Ascending aorta (tissue), 2 donors: ENCODE measurements at regions not wholly inside any gene's neighbourhood (a gene's known extent, or its start where the extent isn't known, plus 50 kb on each side); places are given as distances from the start of the nearest gene placed in this dataset.

Experiments used
- DNase-seq, 2 donors: peaks; one replicate each; pipeline ENCODE4 v3.0.0-alpha.2; 2019; ENCODE audit warnings: low spot score in 2 of 2
- H3K27ac ChIP-seq, 2 donors: fragments of 200-600 bp; sonication (generic); one replicate each; pipeline ENCODE4 v1.5.1; 2016 to 2017; ENCODE audit warnings: mild to moderate bottlenecking in 1 of 2
- H3K27me3 ChIP-seq: fragments of 200-600 bp; sonication (generic); one replicate; pipeline ENCODE4 v1.5.1; 2017
- H3K36me3 ChIP-seq, 2 donors: fragments of 200-600 bp; sonication (generic); one replicate each; pipeline ENCODE4 v1.5.1; 2016
- H3K4me1 ChIP-seq, 2 donors: fragments of 200-600 bp; sonication (generic); one replicate each; pipeline ENCODE4 v1.5.1; 2016 to 2017; ENCODE audit warnings: mild to moderate bottlenecking in 1 of 2
- H3K4me3 ChIP-seq, 2 donors: fragments of 200-600 bp; sonication (generic); one replicate each; pipeline ENCODE4 v1.5.1; 2016 to 2017; ENCODE audit warnings: mild to moderate bottlenecking in 1 of 2
- H3K9me3 ChIP-seq, 2 donors: fragments of 200-600 bp; sonication (generic); one replicate each; pipeline ENCODE4 v1.5.1; 2016
- CTCF ChIP-seq, 3 experiments: fragments of 200-600 bp in 2 of 3; fragments of 450-650 bp in 1 of 3; sonication (generic) in 2 of 3; IDR thresholded peaks; one replicate each; pipeline ENCODE4 v1.5.1; 2016 to 2019; ENCODE audit warnings: antibody characterized with exemption in 3 of 3, mild to moderate bottlenecking in 1 of 3, moderate library complexity in 1 of 3
- intact Hi-C: fragments of 100-400 bp; cut with DNase I; formaldehyde crosslinking; loops from one replicate; pipeline ENCODE4 v1.15.1; 2023

GRCh38 chr6:103175056-103175455 is 1684.7 kb downstream of the HACE1 start:
- no peaks in the 10 kb centered on the region for H3K27me3 ChIP-seq
- TF ChIP-seq CTCF (IDR thresholded peaks at IDR 0.05), result no peak
- no peaks in the 10 kb centered on the region for H3K4me1 ChIP-seq
- intact Hi-C loops, result no loop called here
- no peak overlapping the region for H3K27ac ChIP-seq
- H3K4me3 ChIP-seq, result no peak overlapping the region
- H3K36me3 ChIP-seq, result no peaks in the 10 kb centered on the region
- DNase-seq, result no peak
- H3K9me3 ChIP-seq, result no peaks in the 10 kb centered on the region

- H3K36me3 ChIP-seq, result no peaks in the 10 kb centered on the region
- no peak overlapping the region for H3K27ac ChIP-seq
- H3K4me3 ChIP-seq, result no peak overlapping the region
- H3K9me3 ChIP-seq, result no peaks in the 10 kb centered on the region
- TF ChIP-seq CTCF (IDR thresholded peaks at IDR 0.05), result no peak
- intact Hi-C loops, result no loop called here
- no peaks in the 10 kb centered on the region for H3K4me1 ChIP-seq
- DNase-seq, result no peak
- H3K27me3 ChIP-seq, result no peaks in the 10 kb centered on the region
Measured at GRCh38 chr6:103167345-103168071, 1692.2 kb downstream of the HACE1 start.

- Histone ChIP-seq H3K36me3 (no peaks in the 10 kb centered on the region), H3K27ac (no peak overlapping the region), H3K27me3 (no peaks in the 10 kb centered on the region), H3K4me3 (no peak overlapping the region), H3K9me3 (no peaks in the 10 kb centered on the region), H3K4me1 (no peaks in the 10 kb centered on the region)
- TF ChIP-seq CTCF (IDR thresholded peaks at IDR 0.05), result no peak
- no peak for DNase-seq
- intact Hi-C loops, result no loop called here
Measured at GRCh38 chr6:103154779-103155572, 1704.7 kb downstream of the HACE1 start.

GRCh38 chr6:103153016-103153415 is 1706.7 kb downstream of the HACE1 start:
- H3K36me3 ChIP-seq, result no peaks in the 10 kb centered on the region
- H3K4me3 ChIP-seq, result no peak overlapping the region
- DNase-seq, result no peak
- H3K27me3 ChIP-seq, result no peaks in the 10 kb centered on the region
- H3K9me3 ChIP-seq, result no peaks in the 10 kb centered on the region
- intact Hi-C loops, result no loop called here
- no peak for TF ChIP-seq CTCF (IDR thresholded peaks at IDR 0.05)
- no peaks in the 10 kb centered on the region for H3K4me1 ChIP-seq
- H3K27ac ChIP-seq, result no peak overlapping the region

GRCh38 chr6:103142902-103143301 is 1716.8 kb downstream of the HACE1 start:
- TF ChIP-seq CTCF (IDR thresholded peaks at IDR 0.05), result no peak
- H3K27ac ChIP-seq, result no peak overlapping the region
- H3K36me3 ChIP-seq, result no peaks in the 10 kb centered on the region
- intact Hi-C loops, result no loop called here
- H3K27me3 ChIP-seq, result no peaks in the 10 kb centered on the region
- no peaks in the 10 kb centered on the region for H3K9me3 ChIP-seq
- no peak overlapping the region for H3K4me3 ChIP-seq
- no peak for DNase-seq
- no peaks in the 10 kb centered on the region for H3K4me1 ChIP-seq
